GM21528 (cell line): ENCODE measurements at regions not wholly inside any gene's neighbourhood (a gene's known extent, or its start where the extent isn't known, plus 50 kb on each side); places are given as distances from the start of the nearest gene placed in this dataset.

Experiments
- ATAC-seq: cut with Tn5 transposase; IDR thresholded peaks from one replicate; pipeline ENCODE4 v1.9.1; 2021; ENCODE audit warnings: mild to moderate bottlenecking, moderate library complexity; ENCODE audit not compliant: unreplicated experiment, low FRiP score

GRCh38 chr5:97538912-97539311 is 355.9 kb upstream of the RIOK2 start:
- no peak for ATAC-seq

- ATAC-seq, result no peak
Observed at GRCh38 chr5:97541864-97542263, 358.8 kb upstream of the RIOK2 start.

- ATAC-seq, result no peak
Observed at GRCh38 chr5:97542469-97542868, 359.4 kb upstream of the RIOK2 start.

DNA sequence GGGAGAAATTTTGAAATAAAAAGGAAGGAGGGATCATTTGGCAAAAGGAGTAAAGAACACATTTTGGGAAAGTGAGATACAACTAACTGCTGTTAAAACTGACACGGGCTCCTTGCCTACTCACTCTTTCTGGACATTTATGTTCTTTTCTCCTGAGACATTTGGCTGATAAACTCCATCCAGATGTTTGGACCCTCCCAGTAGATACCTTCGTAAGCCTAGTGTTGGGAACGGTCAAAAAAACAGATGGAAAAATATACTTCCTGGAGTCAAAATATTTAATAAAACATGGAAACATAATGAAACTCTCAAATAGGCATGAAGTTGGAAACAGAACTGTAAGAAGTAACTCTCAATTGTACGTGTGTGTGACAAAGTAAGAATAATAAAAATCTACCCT is 360.1 kb upstream of the RIOK2 start:
- no peak for ATAC-seq

- ATAC-seq, result no peak
Observed at GRCh38 chr5:97544240-97544639, 361.2 kb upstream of the RIOK2 start.

DNA sequence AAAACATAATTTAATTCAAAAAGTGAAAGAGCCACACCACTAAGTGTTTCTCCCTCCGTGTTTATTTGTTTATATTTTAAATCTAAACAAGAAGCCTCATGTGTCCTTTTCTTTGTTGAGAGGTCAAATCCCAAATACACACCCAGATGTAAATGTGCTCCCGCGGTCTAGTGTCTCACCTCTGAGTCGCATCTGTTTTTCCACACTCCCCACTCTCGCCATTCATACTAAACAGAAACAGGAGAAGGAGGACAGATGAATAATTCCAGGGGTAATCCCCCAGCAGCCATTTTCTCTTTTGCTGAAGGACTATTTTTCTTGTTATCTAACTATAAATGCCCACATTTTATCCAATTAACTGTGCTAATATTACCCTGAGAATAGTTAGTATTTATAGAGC is 361.6 kb upstream of the RIOK2 start:
- no peak for ATAC-seq

- ATAC-seq, result no peak
Observed at GRCh38 chr5:97545446-97545845, 362.4 kb upstream of the RIOK2 start.

DNA sequence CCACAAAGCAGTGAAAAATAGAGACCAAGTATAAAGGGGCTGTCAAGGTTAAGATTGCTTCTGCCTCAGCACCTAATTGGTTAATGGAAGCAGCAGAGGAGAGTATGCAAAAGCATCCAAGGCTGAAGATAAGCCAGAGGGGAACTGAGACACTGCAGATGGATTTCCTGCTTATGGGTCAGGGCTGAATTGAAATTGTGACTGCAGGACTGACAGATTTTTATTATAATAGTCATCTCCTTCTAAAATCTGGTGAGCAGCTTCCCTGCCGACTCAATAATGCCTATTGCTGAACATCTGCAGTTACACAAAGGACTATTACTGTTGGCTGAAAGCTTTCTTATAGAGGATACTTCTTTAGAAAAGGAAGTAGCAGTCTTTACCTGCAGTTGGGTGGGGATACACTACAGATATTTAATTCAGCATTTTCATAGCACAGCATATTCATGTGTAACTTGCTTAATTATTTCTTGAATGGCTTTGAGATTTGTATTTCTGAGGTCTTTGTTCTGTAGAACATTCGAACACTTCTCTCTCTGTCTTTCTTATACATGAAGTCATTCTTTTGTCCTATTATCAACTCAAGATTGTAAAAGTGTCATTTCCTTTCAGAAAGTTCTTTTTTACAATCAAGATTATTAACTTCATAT is 363.0 kb upstream of the RIOK2 start:
- no peak for ATAC-seq

- no peak for ATAC-seq
Observed at GRCh38 chr5:97547430-97547829, 364.4 kb upstream of the RIOK2 start.

DNA sequence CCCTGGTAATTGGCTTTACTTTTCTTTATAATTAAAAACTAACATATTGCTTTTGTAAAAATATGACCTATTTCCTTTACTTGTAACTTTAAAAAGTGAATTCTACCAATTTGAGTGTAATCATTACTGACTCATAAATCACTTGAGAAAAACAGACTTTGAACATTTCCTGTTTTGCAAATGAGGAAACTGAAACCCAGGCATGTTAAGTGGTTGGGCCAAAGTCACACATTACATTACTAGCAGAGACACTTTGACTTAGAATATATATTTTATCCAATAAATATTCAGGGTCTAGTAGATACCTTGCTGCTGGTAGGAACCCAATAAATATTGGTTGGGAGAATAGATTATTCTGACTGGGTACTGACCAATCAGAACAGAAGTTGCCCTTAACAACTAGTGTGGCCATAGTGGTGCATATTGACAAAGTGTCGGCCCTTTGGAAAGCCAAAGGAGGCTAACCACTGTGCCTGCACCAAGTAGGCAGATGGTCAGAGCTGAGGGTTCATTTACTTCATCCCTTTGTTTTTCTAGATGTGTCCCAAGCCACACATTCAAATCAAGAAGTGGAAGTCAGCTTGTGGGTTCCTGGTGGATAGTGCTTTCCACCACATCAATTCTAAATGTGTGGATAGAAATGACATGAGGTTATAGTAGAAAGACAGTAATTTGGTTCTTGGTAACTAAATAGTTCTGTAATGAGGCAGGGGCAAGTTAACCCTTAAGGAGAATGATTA is 365.1 kb upstream of the RIOK2 start:
- peak; percentile 83 for ATAC-seq

- ATAC-seq, result peak; percentile 19
Observed at GRCh38 chr5:97548739-97549080, 365.7 kb upstream of the RIOK2 start.

GRCh38 chr5:97549496-97549895 is 366.4 kb upstream of the RIOK2 start:
- no peak for ATAC-seq

- ATAC-seq, result no peak
Observed at GRCh38 chr5:97550164-97550563, 367.1 kb upstream of the RIOK2 start.

- no peak for ATAC-seq
Observed at GRCh38 chr5:97550818-97551217, 367.8 kb upstream of the RIOK2 start.

DNA sequence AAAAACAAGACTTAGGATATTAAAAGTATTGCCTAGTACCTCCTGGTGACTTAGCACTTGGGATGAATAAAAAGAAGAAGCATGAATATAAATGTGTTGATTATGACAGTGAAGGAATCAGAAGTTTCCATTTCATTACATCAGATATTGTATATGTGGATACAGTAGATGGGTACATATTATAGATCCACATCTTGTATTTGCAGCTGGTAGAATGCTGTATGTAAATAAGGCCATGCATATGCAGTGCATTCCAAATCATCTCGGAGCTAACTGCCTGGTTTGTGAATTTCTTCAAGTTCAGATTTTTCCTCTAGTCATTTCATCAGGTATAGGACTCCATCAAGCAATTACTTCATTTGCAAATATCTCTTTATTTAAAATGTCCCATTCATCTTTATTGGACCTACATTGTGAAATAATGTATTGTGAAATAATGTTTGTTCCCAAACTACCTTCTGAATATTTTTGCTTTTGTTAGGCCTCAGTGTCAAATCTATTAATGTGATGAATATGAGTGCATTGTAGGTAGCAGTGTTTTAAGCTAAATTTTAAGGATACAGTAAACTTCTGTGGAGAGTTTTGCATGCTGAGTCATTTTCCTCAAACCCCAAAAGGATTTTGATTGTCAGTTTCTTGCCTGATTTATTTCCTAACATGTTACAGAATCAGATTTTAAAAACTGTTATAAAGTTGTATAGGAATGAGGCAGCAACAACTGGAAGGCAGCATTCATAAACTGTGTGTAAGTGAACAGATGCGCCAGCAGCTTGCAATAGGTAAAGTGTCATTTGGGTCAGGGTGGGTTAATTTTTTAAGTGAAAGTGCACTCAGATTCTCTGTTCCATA is 370.8 kb upstream of the RIOK2 start:
- ATAC-seq, result no peak

DNA sequence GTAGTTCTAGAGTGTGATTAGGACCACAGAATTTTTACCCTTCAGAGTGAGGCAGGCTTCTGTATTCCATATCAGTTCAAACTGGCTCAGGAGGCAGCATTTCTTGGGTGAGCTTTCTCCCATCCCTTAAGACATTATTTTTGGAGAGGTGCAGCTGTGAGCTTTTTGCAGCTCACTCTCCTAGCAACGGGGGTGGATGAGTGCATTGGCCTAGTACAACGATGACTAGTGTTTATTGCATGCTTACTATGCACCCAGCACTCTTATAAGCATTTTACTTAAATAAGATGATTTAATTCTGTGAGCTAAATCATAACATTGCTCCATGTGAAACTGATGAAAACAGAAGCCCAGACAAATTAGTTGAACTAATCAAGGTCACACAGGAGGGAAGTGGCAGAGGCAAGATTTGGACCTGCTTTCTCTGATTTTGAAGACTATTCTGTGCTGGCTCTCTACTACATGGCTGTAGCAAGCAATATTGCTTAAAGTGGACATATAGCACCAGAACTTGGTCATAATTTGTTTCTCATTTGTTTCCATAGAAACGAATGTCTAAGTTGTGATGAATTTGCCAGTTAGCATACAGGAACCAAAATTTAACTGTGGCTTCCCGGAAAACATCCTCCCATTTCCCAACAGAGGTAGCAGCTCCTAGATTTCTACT is 372.1 kb upstream of the RIOK2 start:
- no peak for ATAC-seq

DNA sequence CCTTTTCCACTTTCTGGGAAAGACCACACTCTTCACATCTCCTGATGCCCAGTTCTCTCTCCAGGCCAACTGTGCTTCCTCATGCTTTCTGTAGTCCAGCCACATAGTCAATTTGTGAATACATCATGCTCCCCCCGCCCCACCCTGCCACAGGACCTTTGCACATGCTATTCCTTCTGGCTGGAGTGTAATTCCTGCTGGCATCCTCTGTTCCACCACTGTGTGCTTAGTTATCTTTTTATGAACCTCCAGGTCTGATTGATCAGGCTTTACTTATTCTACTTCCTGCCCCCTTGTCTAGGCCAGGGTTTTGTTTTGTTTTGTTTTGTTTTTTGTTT is 372.6 kb upstream of the RIOK2 start:
- ATAC-seq, result no peak

GRCh38 chr5:97559827-97560598 is 377.0 kb upstream of the RIOK2 start:
- no peak for ATAC-seq

DNA sequence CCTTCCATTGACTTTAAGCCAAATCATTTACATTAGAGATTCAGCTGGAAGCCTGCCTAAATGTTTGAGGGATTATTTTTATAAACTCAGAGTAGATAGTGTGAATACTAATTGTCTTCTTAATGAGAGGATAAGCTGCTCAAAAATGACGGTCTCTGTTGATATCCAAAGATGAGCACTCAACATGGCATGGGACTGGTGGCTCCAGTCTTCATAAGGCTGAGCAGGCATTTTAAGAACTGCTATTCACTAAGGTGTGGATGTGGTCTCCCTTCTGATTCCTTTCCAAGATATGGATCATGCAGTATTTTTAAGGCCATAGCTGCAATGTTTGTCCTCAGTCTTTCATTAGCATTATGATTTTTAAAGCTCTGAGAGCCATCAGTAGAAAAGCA is 377.5 kb upstream of the RIOK2 start:
- ATAC-seq, result no peak

GRCh38 chr5:97563050-97563657 is 380.1 kb upstream of the RIOK2 start:
- ATAC-seq, result no peak
